WI38 (cell line): ENCODE measurements at regions not wholly inside any gene's neighbourhood (a gene's known extent, or its start where the extent isn't known, plus 50 kb on each side); places are given as distances from the start of the nearest gene placed in this dataset.

Source experiments
- H3K4me3 ChIP-seq: 2 replicates; pipeline ENCODE4 v1.5.1; 2011; ENCODE audit warnings: low read depth, mild to moderate bottlenecking, control low read depth, low read length
- TF ChIP-seq, protein P1 (sequence below): IDR thresholded peaks from 2 replicates; pipeline ENCODE4 v1.5.1; 2012; ENCODE audit warnings: low read depth, mild to moderate bottlenecking, control low read depth, low read length

GRCh38 chr1:222028116-222028515 is 286.2 kb upstream of the DUSP10 start:
- H3K4me3 ChIP-seq, result no peak overlapping the region
- TF ChIP-seq, protein P1, sequence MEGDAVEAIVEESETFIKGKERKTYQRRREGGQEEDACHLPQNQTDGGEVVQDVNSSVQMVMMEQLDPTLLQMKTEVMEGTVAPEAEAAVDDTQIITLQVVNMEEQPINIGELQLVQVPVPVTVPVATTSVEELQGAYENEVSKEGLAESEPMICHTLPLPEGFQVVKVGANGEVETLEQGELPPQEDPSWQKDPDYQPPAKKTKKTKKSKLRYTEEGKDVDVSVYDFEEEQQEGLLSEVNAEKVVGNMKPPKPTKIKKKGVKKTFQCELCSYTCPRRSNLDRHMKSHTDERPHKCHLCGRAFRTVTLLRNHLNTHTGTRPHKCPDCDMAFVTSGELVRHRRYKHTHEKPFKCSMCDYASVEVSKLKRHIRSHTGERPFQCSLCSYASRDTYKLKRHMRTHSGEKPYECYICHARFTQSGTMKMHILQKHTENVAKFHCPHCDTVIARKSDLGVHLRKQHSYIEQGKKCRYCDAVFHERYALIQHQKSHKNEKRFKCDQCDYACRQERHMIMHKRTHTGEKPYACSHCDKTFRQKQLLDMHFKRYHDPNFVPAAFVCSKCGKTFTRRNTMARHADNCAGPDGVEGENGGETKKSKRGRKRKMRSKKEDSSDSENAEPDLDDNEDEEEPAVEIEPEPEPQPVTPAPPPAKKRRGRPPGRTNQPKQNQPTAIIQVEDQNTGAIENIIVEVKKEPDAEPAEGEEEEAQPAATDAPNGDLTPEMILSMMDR, result no peak

GRCh38 chr1:222026280-222026679 is 284.4 kb upstream of the DUSP10 start:
- H3K4me3 ChIP-seq, result no peak overlapping the region
- TF ChIP-seq, protein P1, result no peak

DNA sequence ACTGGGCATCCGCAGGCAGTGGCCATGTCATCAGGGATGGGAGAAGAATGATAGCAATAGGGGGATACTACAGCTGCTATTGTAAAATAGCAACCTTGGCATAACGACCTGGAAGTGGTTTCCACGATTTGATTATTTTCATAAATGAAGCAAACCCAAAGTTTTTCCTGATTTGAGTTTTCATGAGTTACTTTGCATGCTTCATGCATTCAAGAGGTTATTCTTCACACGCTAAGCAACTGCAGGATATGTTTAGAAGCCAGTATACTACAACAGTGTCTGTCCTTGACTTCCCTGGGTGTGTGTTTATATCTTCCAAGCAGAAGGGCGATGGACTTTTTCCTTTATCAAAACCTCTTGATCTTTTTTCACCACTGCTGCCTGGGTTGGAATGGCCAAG is 281.1 kb upstream of the DUSP10 start:
- no peak overlapping the region for H3K4me3 ChIP-seq
- TF ChIP-seq, protein P1, result no peak

DNA sequence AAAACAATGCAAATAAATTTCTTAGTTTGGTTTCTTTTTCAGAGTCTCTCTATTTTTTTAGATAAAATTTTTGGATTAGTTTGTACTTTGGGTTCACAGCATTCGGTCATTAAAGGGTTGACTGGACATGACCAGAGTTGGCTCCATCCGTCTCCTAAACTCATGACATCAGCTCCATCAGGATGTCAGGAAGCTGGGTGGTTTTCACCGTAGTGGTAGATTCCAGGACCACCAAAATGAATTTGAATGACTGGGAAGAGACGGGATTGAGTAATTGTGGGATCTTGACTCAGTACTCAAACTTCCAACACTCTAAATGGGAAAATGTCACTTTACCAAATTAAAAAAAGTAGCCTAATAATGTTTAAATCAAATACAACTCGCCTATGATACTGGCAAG is 279.2 kb upstream of the DUSP10 start:
- TF ChIP-seq, protein P1, result no peak
- H3K4me3 ChIP-seq, result no peak overlapping the region

DNA sequence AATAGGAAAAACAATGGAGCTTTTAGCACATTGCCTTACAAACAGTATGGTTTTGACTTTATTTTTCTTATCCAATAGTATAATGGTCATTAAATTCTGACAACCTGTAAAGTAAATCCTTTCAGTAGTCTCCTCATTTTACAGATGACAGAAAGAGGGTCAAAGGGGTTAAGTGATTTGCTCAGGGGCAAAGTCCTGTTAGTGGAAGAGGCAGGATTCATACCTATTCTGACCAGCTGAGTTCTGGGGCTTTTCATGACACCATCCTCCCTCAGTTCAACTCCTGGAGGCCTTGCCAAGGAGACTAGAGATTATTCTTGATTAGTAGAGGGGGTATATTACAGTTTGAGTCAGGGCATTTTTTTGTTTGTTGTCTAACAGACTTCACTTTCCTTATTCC is 278.7 kb upstream of the DUSP10 start:
- H3K4me3 ChIP-seq, result no peak overlapping the region
- TF ChIP-seq, protein P1, result no peak

DNA sequence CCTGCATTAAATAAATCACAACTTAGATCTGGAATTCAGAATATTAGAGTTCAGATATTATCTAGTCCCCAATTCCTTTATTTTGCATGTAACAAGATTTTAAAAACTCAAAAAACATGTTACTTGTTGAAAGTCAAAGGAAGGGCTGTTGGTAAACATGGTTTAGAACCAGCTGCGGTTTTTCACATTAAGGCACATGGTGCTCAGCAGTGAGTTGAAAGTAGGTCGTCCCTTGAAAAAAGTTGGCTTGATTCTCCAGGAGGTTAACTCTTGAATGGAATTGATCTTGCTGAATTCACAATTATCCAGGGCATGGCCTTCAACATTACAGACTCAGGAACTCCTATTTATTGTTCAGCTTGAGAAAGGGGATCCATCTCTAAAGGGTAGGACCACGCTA is 277.1 kb upstream of the DUSP10 start:
- H3K4me3 ChIP-seq, result no peak overlapping the region
- TF ChIP-seq, protein P1, result no peak

DNA sequence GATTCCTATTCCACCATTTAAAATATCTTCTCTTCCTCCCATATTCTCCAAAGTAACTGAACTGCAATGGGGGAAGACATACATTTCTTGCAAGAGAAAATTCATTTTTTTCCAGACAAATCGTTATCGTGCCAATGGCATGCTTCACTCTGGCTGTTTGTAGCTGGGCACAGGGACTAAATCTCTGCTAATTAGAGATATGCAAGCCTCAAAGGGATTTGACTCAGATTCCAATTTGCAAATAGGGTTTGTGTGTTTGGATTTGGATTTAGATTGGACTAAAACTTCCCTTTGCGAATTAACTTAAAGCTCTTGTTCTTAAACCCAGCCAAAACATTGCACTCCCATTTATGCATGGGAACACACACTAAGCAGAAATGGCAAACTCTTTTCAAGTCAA is 276.2 kb upstream of the DUSP10 start:
- TF ChIP-seq, protein P1, result no peak
- H3K4me3 ChIP-seq, result no peak overlapping the region
